Stimulated activated CD8-positive, alpha-beta memory T cell treated with anti-CD3 and anti-CD28 coated beads, Interleukin-7, amount 100 ng/mL, for 4 hours (primary cell): ENCODE measurements at regions not wholly inside any gene's neighbourhood (a gene's known extent, or its start where the extent isn't known, plus 50 kb on each side); places are given as distances from the start of the nearest gene placed in this dataset.

Experiments used
- DNase-seq, 2 donors: peaks; one replicate each; pipeline ENCODE4 v3.0.0-alpha.2; 2020; ENCODE audit warnings: low read depth in 2 of 2

DNA sequence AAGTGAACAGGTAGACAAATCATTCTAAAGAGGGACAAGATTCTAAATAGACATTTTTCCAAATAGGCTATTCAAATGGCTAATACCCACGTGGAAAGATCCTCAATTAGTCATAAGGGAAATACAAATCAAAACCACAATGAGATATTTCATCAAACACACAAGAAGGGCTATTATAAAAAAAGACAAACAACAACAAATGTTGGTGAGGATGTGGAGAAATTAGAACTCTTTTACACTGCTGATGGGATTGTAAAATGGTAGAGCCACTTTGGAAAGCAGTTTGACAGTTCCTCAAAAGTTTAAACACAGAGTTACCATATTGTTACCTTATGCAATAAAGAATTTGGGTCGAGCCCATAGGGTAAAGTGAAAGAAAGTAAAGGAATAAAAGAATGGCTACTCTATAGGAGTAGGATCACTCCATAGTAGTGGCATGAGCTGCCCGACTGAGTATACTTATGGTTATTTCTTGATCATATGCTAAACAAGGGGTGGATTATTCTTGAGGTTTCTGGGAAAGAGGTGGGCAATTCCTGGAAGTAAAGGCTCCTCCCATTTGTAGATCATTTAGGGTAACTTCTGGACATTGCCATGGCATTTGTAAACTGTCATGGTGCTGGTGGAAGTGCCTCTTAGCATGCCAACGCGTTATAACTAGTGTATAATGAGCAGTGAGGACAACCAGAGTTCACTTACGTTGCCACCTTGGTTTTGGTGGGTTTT is 58.9 kb upstream of the FAM9C start:
- no peak for DNase-seq

DNA sequence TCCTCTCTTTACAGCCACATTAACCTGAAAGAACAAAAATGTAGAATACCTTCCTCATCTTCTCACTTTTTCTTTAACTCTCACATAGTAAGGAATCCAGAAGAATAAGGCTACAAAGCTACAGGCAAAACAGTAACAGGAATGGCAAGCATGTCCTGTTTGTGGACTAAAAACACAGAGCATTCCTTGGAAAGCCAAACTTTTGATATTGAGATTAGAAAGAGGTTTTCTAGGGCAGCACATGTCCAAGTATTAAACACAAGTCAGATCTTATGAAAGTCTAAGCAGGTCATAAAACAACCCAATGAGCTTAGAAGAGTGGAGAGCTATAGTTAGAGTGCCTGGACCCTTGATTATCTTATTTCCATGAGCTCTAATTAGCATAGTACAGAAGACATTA is 58.2 kb upstream of the FAM9C start:
- DNase-seq = no peak

DNA sequence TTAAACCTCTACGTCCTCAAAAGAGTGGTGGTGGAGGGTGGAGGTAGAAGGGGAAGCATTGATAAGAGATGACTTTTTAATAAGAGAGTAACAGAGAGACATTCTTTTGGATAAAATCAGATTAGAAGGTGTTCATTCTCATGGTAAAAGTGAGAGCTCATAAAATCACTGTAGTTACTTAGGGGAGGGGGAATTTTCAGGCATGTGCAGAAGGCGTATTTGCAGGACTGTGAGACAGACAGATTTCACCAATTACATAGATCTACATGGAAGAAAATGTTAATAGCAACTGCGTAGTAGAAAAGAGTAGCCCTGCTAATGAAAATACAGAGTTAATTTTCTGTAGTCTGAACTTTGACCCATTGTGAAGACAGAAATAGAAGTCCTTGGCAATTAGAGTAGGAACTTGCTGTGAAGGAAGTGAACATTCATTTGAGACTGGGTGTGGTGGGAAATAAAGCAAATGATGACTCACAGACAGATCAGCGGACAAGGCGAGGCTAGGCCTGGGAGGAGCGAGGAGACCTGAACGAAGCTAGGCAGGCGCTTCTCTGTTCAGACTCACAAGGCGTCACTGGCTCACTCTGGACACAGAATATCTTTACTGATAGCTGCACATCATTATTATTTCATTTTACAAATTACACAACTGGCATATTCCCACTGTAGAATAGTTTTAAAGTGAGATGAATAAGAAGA is 57.2 kb upstream of the FAM9C start:
- DNase-seq = no peak

DNA sequence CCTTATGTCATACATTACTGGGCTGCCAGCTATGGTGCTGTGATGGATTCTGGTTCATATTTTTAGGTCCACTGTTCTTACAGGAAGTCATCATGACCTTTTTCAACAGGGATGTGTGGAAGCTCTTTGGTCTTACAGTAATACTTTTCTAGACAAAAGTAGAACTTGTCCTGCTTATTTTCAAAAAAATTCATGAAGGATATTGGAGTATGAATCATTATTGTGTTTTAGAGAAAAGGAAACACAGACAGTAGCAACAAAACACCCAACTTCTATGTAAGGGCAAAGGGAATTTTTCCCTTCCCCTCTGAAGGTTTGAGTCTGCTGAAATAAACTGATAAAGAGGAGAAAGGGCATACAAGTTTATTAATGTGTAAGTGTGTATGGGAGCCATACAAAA is 54.7 kb upstream of the FAM9C start:
- no peak for DNase-seq

DNA sequence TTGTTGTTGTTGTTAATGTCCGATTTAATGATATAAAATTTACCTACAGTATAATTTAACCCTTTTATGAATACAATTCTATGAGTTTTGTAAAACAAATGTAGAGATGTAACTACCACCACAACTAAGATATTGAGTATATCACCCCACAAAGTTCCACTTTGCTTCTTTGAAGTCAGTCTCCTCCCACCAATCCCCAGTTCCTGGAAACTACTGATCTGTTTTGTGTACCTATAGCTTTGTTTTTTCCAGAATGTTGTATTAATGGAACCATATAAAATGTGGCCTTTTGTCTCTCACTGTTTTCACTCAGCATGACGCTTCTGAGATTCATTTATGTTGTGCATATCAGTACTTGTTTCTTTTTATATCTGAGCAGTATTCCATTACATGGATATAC is 52.3 kb upstream of the FAM9C start:
- DNase-seq = no peak

DNA sequence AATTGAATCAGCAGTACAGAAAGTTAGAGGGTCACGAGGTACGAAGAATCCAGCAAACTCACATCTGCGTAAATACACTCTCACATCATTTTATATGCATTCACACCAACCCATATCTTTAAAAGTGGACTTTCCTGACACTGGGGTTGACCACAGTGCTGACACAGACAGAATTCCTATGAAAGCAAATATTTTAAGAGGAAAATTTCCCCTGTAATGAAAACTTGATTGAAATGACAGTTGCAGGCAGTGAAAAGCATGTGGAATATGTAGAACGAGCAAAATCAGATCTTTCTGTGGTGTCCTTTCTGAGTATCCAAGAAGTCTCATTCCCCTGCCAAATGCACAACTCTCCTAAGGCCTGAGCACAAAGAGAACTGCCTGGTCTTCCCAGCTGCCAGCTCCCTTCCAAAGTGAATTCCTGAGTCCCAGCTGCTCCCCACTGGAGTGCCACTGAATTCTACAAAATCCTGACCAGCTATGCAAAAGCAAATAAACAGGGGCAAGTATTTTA is 50.5 kb upstream of the FAM9C start:
- DNase-seq = no peak

DNA sequence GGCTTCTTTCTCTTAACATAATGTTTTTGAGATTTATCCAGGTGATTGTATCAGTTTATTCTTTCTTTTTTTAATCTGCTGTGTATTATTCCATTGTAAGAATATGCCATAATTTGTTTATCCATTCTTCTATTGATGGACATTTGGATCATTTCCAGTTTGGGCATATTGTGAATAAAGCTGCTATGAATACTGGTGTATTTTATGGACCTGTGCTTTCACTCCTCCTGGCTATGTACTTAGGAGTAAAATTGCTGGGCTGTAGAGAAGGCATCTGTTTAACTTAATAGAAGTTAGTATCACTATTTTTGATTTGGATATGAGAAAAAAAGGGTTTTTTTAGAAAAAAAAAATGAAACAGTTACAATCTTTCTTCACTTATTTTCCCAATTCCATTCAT is 50.0 kb upstream of the FAM9C start:
- DNase-seq = no peak
